ENCODE measurements at regions not wholly inside any gene's neighbourhood (a gene's known extent, or its start where the extent isn't known, plus 50 kb on each side); places are given as distances from the start of the nearest gene placed in this dataset.

DNA sequence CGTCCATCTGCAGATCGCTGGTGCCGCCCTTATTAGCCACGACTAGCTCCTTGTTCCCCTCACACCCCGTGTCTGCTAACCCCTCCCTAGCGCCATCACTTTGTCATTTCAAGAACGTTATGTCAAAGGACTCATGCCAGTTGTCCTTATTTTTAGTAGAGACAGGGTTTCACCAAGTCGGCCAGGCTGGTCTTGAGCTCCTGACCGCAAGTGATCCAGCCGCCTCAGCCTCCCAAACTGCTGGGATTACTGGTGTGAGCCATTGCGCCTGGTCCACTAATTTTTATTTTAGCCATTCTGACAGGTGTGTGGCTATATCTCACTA, 138.9 kb upstream of the HDAC4 start:
- no peak for TF ChIP-seq CTCF (conservative IDR thresholded peaks at IDR 0.05; ENCODE audit: control insufficient read depth, insufficient read depth, low read depth, low read length)
- DNase-seq (ENCODE audit: low read depth), result no peak
- H3K4me3 ChIP-seq (ENCODE audit: control insufficient read depth, low read depth, low read length), result no peak overlapping the region

DNA sequence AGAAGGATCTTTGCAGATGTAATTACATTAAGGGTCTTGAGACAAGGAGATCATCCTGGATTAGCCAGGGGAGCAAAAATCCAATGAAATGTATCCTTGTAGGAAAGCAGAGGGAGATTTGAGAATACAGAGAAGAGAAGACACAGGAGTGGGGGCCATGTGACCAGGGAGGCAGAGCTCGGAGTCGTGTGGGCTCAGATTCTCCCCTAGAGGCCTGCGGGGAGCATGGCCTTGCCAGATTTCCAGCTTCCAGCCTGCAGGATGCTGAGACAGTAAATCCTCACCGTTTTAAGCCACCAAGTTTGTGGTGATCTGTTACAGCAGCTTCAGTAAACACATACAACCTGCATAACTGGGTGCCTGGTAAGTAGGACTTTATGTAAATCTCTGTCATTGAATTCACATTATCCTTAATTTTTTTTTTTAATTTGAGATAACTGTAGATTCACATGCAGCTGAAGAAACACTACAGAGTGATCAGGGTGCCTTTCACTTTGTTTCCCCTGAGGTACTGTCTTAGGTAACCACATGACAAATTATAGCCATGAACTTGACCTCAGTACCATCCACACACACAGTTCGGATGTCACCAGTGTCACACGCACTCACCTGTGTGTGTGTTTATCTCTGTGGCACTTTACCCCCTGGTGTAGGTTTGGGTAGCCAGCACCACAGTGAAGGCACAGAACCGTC, 138.4 kb upstream of the HDAC4 start:
- no peak overlapping the region for H3K4me3 ChIP-seq (ENCODE audit: control insufficient read depth, low read depth, low read length)
- TF ChIP-seq CTCF (conservative IDR thresholded peaks at IDR 0.05; ENCODE audit: control insufficient read depth, insufficient read depth, low read depth, low read length), result no peak

GRCh38 chr2:239538357-239539052, 137.7 kb upstream of the HDAC4 start:
- no peak for DNase-seq (ENCODE audit: low read depth)
- no peak for TF ChIP-seq CTCF (conservative IDR thresholded peaks at IDR 0.05; ENCODE audit: control insufficient read depth, insufficient read depth, low read depth, low read length)

More for the DNA sequence above, 138.4 kb upstream of the HDAC4 start:
- DNase-seq (ENCODE audit: low read depth), result no peak

DNA sequence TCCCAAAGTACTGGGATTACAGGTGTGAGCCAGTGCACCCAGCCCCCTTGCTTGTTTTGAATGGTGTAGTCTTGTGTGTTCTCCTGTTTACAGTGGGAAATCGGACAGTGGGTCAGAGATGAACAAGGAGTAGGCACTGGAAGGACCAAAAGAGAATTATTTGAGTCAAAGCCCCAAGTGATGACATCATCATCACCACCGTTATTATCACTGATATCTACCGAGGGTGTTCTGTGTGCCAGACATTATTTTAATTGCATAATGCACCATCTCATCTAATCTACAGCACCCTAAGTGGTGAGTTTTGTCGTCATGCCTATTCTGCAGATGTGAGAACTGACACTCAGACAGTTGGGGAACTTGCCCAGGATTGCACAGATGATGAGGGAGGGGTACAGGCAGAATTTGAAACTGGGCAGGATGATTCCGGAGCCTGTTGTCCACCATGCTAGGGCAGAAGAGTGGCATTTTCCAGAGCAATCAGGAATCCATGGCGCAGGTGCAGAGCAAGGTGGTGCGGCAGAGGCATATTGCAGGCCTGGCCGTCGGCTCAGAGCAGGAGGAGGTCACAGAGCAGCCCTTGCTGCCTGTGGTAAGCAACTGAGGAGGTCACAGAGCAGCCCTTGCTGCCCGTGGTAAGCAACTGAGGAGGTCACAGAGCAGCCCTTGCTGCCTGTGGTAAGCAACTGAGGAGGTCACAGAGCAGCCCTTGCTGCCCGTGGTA, 137.0 kb upstream of the HDAC4 start:
- no peak overlapping the region for H3K4me3 ChIP-seq (ENCODE audit: control insufficient read depth, low read depth, low read length)
- no peak for DNase-seq (ENCODE audit: low read depth)
- TF ChIP-seq CTCF (conservative IDR thresholded peaks at IDR 0.05; ENCODE audit: control insufficient read depth, insufficient read depth, low read depth, low read length), result no peak

More at GRCh38 chr2:239538357-239539052, 137.7 kb upstream of the HDAC4 start:
- H3K4me3 ChIP-seq (ENCODE audit: control insufficient read depth, low read depth, low read length), result no peak overlapping the region

DNA sequence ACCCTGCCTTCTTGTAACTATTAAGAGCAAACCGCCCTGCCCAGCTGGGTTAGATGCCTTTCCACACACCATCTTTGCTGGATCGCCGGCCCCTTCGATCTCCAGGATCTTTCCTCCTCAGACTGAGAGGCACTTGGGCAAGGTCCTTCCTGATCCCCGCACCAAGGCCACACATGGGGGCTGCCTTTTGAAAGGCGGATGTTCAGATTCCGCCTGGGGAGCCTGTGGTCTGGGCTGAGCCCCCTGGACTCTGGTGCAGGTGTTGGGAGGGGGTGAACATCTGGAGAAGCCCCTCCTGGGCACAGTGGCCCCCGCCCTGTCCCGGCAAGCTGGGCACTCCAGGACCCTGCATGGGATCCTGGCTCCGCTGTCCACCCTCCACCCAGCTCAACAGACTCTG, 135.4 kb upstream of the HDAC4 start:
- TF ChIP-seq CTCF (conservative IDR thresholded peaks at IDR 0.05; ENCODE audit: control insufficient read depth, insufficient read depth, low read depth, low read length), result no peak
- DNase-seq (ENCODE audit: low read depth), result no peak
- no peak overlapping the region for H3K4me3 ChIP-seq (ENCODE audit: control insufficient read depth, low read depth, low read length)

DNA sequence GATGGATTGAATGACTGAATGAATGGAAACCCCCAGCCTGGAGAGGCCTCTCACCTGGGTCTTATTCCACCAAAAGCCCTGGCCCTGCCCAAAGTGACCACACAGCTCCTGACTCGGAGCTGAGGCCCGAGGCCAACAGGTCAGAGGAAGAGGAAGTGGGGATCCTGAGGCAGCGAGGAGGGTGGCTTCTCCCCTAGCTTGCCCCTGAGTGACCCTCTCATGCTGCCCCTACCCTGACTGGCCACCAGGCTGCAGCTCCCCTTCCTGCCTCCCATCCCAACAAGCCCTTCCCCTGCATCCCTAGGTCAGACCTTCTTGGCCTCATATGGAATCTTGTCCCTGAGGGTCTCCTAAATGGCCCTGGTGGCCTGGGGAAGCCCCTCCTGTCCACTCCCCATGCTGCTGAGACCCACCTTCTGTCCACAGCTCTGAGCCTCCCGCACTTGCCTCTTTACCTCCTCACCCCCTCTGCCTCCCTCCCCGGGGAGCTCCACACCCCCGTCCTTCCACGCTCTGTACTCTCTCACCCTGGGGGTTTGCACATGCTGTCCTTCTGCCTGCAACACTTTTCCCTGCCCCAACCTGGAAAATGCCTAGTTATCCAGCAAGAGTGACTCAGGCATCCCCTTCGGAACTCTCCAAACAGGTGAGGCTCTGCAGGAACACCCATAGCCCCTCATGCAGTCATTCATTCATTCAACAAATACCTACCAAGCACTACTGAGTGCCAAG, 134.8 kb upstream of the HDAC4 start:
- no peak for TF ChIP-seq CTCF (conservative IDR thresholded peaks at IDR 0.05; ENCODE audit: control insufficient read depth, insufficient read depth, low read depth, low read length)
- H3K4me3 ChIP-seq (ENCODE audit: control insufficient read depth, low read depth, low read length), result no peak overlapping the region
- no peak for DNase-seq (ENCODE audit: low read depth)
